ENCODE measurements at regions not wholly inside any gene's neighbourhood (a gene's known extent, or its start where the extent isn't known, plus 50 kb on each side); places are given as distances from the start of the nearest gene placed in this dataset.

GRCh38 chr5:135231289-135231688 lies 167.7 kb downstream of the MACROH2A1 start:
- TF ChIP-seq EZH2 (IDR thresholded peaks at IDR 0.05; ENCODE audit: low read length) = no peak
- TF ChIP-seq, protein P1, sequence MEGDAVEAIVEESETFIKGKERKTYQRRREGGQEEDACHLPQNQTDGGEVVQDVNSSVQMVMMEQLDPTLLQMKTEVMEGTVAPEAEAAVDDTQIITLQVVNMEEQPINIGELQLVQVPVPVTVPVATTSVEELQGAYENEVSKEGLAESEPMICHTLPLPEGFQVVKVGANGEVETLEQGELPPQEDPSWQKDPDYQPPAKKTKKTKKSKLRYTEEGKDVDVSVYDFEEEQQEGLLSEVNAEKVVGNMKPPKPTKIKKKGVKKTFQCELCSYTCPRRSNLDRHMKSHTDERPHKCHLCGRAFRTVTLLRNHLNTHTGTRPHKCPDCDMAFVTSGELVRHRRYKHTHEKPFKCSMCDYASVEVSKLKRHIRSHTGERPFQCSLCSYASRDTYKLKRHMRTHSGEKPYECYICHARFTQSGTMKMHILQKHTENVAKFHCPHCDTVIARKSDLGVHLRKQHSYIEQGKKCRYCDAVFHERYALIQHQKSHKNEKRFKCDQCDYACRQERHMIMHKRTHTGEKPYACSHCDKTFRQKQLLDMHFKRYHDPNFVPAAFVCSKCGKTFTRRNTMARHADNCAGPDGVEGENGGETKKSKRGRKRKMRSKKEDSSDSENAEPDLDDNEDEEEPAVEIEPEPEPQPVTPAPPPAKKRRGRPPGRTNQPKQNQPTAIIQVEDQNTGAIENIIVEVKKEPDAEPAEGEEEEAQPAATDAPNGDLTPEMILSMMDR (optimal IDR thresholded peaks at IDR 0.05 in 1 of 3, IDR thresholded peaks at IDR 0.05 in 1 of 3, conservative IDR thresholded peaks at IDR 0.05 in 1 of 3; ENCODE audit: extremely low read depth in 1 of 3, insufficient read depth in 2 of 3, low read length in 3 of 3) = no peak
